Dendritic cell treated with granulocyte-macrophage colony-stimulating factor and Interleukin-4, amounts not matched to agents 40 ng/mL and 50 ng/mL, for 4 days (primary cell): ENCODE measurements at regions not wholly inside any gene's neighbourhood (a gene's known extent, or its start where the extent isn't known, plus 50 kb on each side); places are given as distances from the start of the nearest gene placed in this dataset.

Experiments used
- H3K27ac Mint-ChIP-seq: one replicate; pipeline ENCODE4 v1.8.0; 2022; ENCODE audit warnings: mild to moderate bottlenecking, mixed read lengths
- H3K27me3 Mint-ChIP-seq: one replicate; pipeline ENCODE4 v1.8.0; 2022; ENCODE audit warnings: mild to moderate bottlenecking, mixed read lengths
- H3K36me3 Mint-ChIP-seq: one replicate; pipeline ENCODE4 v1.8.0; 2022; ENCODE audit warnings: low read depth, mixed read lengths
- H3K4me1 Mint-ChIP-seq: one replicate; pipeline ENCODE4 v1.8.0; 2022; ENCODE audit warnings: low read depth, mixed read lengths
- H3K4me3 Mint-ChIP-seq: one replicate; pipeline ENCODE4 v1.8.0; 2022; ENCODE audit warnings: mild to moderate bottlenecking, moderate library complexity, mixed read lengths
- H3K9me3 Mint-ChIP-seq: one replicate; pipeline ENCODE4 v1.8.0; 2022; ENCODE audit warnings: mixed read lengths
- intact Hi-C: fragments of 100-400 bp; cut with micrococcal nuclease; formaldehyde crosslinking; loops from one replicate; pipeline ENCODE4 v1.15.0; 2022

GRCh38 chr18:5747678-5748077 is 147.6 kb downstream of the TMEM200C start:
- Mint-ChIP-seq H3K36me3 (no peaks in the 10 kb centered on the region), H3K4me1 (no peaks in the 10 kb centered on the region), H3K9me3 (no peaks in the 10 kb centered on the region), H3K4me3 (no peak overlapping the region), H3K27me3 (peaks cover 1% of the 10 kb centered on the region), H3K27ac (no peak overlapping the region)
- intact Hi-C loops: no loop called here

- peaks cover 1% of the 10 kb centered on the region for H3K27me3 Mint-ChIP-seq
- intact Hi-C loops: no loop called here
- no peaks in the 10 kb centered on the region for H3K4me1 Mint-ChIP-seq
- H3K4me3 Mint-ChIP-seq: no peak overlapping the region
- no peaks in the 10 kb centered on the region for H3K36me3 Mint-ChIP-seq
- H3K9me3 Mint-ChIP-seq: no peaks in the 10 kb centered on the region
- H3K27ac Mint-ChIP-seq: no peak overlapping the region
Observed at GRCh38 chr18:5746844-5747243, 148.5 kb downstream of the TMEM200C start.

- Mint-ChIP-seq H3K27me3 (peaks cover 1% of the 10 kb centered on the region), H3K36me3 (no peaks in the 10 kb centered on the region), H3K4me3 (no peak overlapping the region), H3K9me3 (no peaks in the 10 kb centered on the region), H3K4me1 (no peaks in the 10 kb centered on the region), H3K27ac (no peak overlapping the region)
- intact Hi-C loops: no loop called here
Observed at GRCh38 chr18:5744659-5745058, 150.7 kb downstream of the TMEM200C start.

- Mint-ChIP-seq H3K9me3 (no peaks in the 10 kb centered on the region), H3K27me3 (peaks cover 2% of the 10 kb centered on the region), H3K36me3 (no peaks in the 10 kb centered on the region), H3K4me3 (no peak overlapping the region), H3K27ac (no peak overlapping the region), H3K4me1 (no peaks in the 10 kb centered on the region)
- intact Hi-C loops: no loop called here
Observed at GRCh38 chr18:5738526-5738925, 156.8 kb downstream of the TMEM200C start.

- Mint-ChIP-seq H3K4me1 (no peaks in the 10 kb centered on the region), H3K4me3 (no peak overlapping the region), H3K27me3 (peaks cover 2% of the 10 kb centered on the region), H3K9me3 (no peaks in the 10 kb centered on the region), H3K36me3 (no peaks in the 10 kb centered on the region), H3K27ac (no peak overlapping the region)
- intact Hi-C loops: no loop called here
Observed at GRCh38 chr18:5732318-5732717, 163.0 kb downstream of the TMEM200C start.

GRCh38 chr18:5729983-5730699 is 165.2 kb downstream of the TMEM200C start:
- Mint-ChIP-seq H3K4me1 (no peaks in the 10 kb centered on the region), H3K36me3 (no peaks in the 10 kb centered on the region), H3K4me3 (no peak overlapping the region), H3K9me3 (no peaks in the 10 kb centered on the region), H3K27ac (no peak overlapping the region), H3K27me3 (peaks cover 2% of the 10 kb centered on the region)
- intact Hi-C loops: no loop called here

- H3K36me3 Mint-ChIP-seq: no peaks in the 10 kb centered on the region
- intact Hi-C loops: no loop called here
- no peaks in the 10 kb centered on the region for H3K4me1 Mint-ChIP-seq
- peaks cover 2% of the 10 kb centered on the region for H3K27me3 Mint-ChIP-seq
- no peak overlapping the region for H3K27ac Mint-ChIP-seq
- H3K4me3 Mint-ChIP-seq: no peak overlapping the region
- no peaks in the 10 kb centered on the region for H3K9me3 Mint-ChIP-seq
Observed at GRCh38 chr18:5728531-5728930, 166.8 kb downstream of the TMEM200C start.

- H3K27ac Mint-ChIP-seq: no peak overlapping the region
- no peaks in the 10 kb centered on the region for H3K36me3 Mint-ChIP-seq
- no peak overlapping the region for H3K4me3 Mint-ChIP-seq
- no peaks in the 10 kb centered on the region for H3K9me3 Mint-ChIP-seq
- H3K4me1 Mint-ChIP-seq: no peaks in the 10 kb centered on the region
- H3K27me3 Mint-ChIP-seq: peaks cover 2% of the 10 kb centered on the region
- intact Hi-C loops: no loop called here
Observed at GRCh38 chr18:5726011-5726410, 169.3 kb downstream of the TMEM200C start.

- Mint-ChIP-seq H3K36me3 (no peaks in the 10 kb centered on the region), H3K27ac (no peak overlapping the region), H3K9me3 (no peaks in the 10 kb centered on the region), H3K4me3 (no peak overlapping the region), H3K4me1 (no peaks in the 10 kb centered on the region), H3K27me3 (peaks cover 2% of the 10 kb centered on the region)
- intact Hi-C loops: no loop called here
Observed at GRCh38 chr18:5721924-5722323, 173.4 kb downstream of the TMEM200C start.

- Mint-ChIP-seq H3K9me3 (no peaks in the 10 kb centered on the region), H3K4me3 (no peak overlapping the region), H3K4me1 (no peaks in the 10 kb centered on the region)
Observed at GRCh38 chr18:5720132-5720531, 175.2 kb downstream of the TMEM200C start.

GRCh38 chr18:5717256-5717655 is 173.5 kb upstream of the EPB41L3 start:
- peaks cover 2% of the 10 kb centered on the region for H3K27me3 Mint-ChIP-seq
- no peaks in the 10 kb centered on the region for H3K4me1 Mint-ChIP-seq
- intact Hi-C loops: no loop called here
- no peaks in the 10 kb centered on the region for H3K9me3 Mint-ChIP-seq
- H3K27ac Mint-ChIP-seq: no peak overlapping the region
- no peak overlapping the region for H3K4me3 Mint-ChIP-seq
- no peaks in the 10 kb centered on the region for H3K36me3 Mint-ChIP-seq

More at GRCh38 chr18:5720132-5720531, 175.2 kb downstream of the TMEM200C start:
- Mint-ChIP-seq H3K36me3 (no peaks in the 10 kb centered on the region), H3K27me3 (peaks cover 2% of the 10 kb centered on the region), H3K27ac (no peak overlapping the region)
- intact Hi-C loops: no loop called here

GRCh38 chr18:5710676-5711075 is 166.9 kb upstream of the EPB41L3 start:
- Mint-ChIP-seq H3K9me3 (no peaks in the 10 kb centered on the region), H3K4me1 (peaks cover 6% of the 10 kb centered on the region), H3K27me3 (peaks cover 3% of the 10 kb centered on the region), H3K36me3 (no peaks in the 10 kb centered on the region), H3K27ac (no peak overlapping the region), H3K4me3 (no peak overlapping the region)
- intact Hi-C loops: no loop called here

- Mint-ChIP-seq H3K27ac (no peak overlapping the region), H3K9me3 (no peaks in the 10 kb centered on the region)
- intact Hi-C loops: no loop called here
Observed at GRCh38 chr18:5710235-5710634, 166.4 kb upstream of the EPB41L3 start.

GRCh38 chr18:5709476-5710095 is 165.8 kb upstream of the EPB41L3 start:
- H3K27me3 Mint-ChIP-seq: peaks cover 4% of the 10 kb centered on the region
- H3K4me3 Mint-ChIP-seq: no peak overlapping the region
- intact Hi-C loops: no loop called here
- H3K36me3 Mint-ChIP-seq: no peaks in the 10 kb centered on the region
- H3K4me1 Mint-ChIP-seq: peaks cover 6% of the 10 kb centered on the region
- no peaks in the 10 kb centered on the region for H3K9me3 Mint-ChIP-seq
- H3K27ac Mint-ChIP-seq: no peak overlapping the region

More at GRCh38 chr18:5710235-5710634, 166.4 kb upstream of the EPB41L3 start:
- Mint-ChIP-seq H3K4me3 (no peak overlapping the region), H3K36me3 (no peaks in the 10 kb centered on the region), H3K27me3 (peaks cover 4% of the 10 kb centered on the region), H3K4me1 (peaks cover 6% of the 10 kb centered on the region)

- H3K36me3 Mint-ChIP-seq: no peaks in the 10 kb centered on the region
- no peaks in the 10 kb centered on the region for H3K9me3 Mint-ChIP-seq
- intact Hi-C loops: no loop called here
- peaks cover 5% of the 10 kb centered on the region for H3K27me3 Mint-ChIP-seq
- H3K4me3 Mint-ChIP-seq: no peak overlapping the region
- H3K4me1 Mint-ChIP-seq: peaks cover 6% of the 10 kb centered on the region
- H3K27ac Mint-ChIP-seq: no peak overlapping the region
Observed at GRCh38 chr18:5707586-5707985, 163.8 kb upstream of the EPB41L3 start.
